Keratinocyte (primary cell): ENCODE measurements at regions not wholly inside any gene's neighbourhood (a gene's known extent, or its start where the extent isn't known, plus 50 kb on each side); places are given as distances from the start of the nearest gene placed in this dataset.

Experiments used
- DNase-seq: peaks from one replicate; pipeline ENCODE4 v3.0.0-alpha.2; 2011; ENCODE audit warnings: low read depth, missing footprints, low spot score
- FAIRE-seq: peaks from 2 replicates; lab custom pipeline; 2011; peaks lifted over from hg19 to GRCh38; lab: Jason Lieb, UNC
- H2AFZ ChIP-seq: 2 replicates; pipeline ENCODE4 v1.6.0; 2012; ENCODE audit warnings: low read length, control low read depth, inconsistent platforms; ENCODE audit not compliant: control insufficient read depth
- H3K27ac ChIP-seq: 2 replicates; pipeline ENCODE4 v1.5.1; 2011; ENCODE audit warnings: low read length; ENCODE audit not compliant: control insufficient read depth, insufficient read depth
- H3K27me3 ChIP-seq: 3 replicates; pipeline ENCODE4 v1.6.0; 2011; ENCODE audit warnings: low read length; ENCODE audit not compliant: control insufficient read depth, insufficient read depth; ENCODE audit errors: extremely low read depth
- H3K36me3 ChIP-seq, 2 experiments: 2 replicates in 1 of 2; 3 replicates in 1 of 2; pipeline ENCODE4 v1.5.1; 2011; ENCODE audit warnings: low read length in 2 of 2, mild to moderate bottlenecking in 1 of 2; ENCODE audit not compliant: control insufficient read depth in 2 of 2, insufficient read depth in 2 of 2; ENCODE audit errors: extremely low read depth in 1 of 2
- H3K4me1 ChIP-seq: 3 replicates; pipeline ENCODE4 v1.5.1; 2011; ENCODE audit warnings: low read length; ENCODE audit not compliant: control insufficient read depth, insufficient read depth; ENCODE audit errors: extremely low read depth
- H3K4me2 ChIP-seq: 3 replicates; pipeline ENCODE4 v1.6.0; 2011; ENCODE audit warnings: low read depth, low read length; ENCODE audit not compliant: control insufficient read depth, insufficient read depth; ENCODE audit errors: extremely low read depth
- H3K4me3 ChIP-seq, 3 experiments: fragments of 200-600 bp in 1 of 3; sonication (generic) in 1 of 3; 2 replicates in 2 of 3; 3 replicates in 1 of 3; pipeline ENCODE4 v1.5.1; 2011 to 2016; ENCODE audit warnings: low read length in 3 of 3, mild to moderate bottlenecking in 3 of 3, control low read depth in 2 of 3, inconsistent platforms in 1 of 3, low read depth in 1 of 3, mixed read lengths in 1 of 3, mixed run types in 1 of 3, moderate library complexity in 1 of 3; ENCODE audit not compliant: control insufficient read depth in 2 of 3, insufficient read depth in 2 of 3; ENCODE audit errors: extremely low read depth in 1 of 3
- H3K79me2 ChIP-seq: 2 replicates; pipeline ENCODE4 v1.6.0; 2012; ENCODE audit warnings: low read length; ENCODE audit not compliant: control insufficient read depth, insufficient read depth
- H3K9ac ChIP-seq: 3 replicates; pipeline ENCODE4 v1.6.0; 2011; ENCODE audit warnings: low read length; ENCODE audit not compliant: control insufficient read depth, insufficient read depth; ENCODE audit errors: extremely low read depth
- H3K9me1 ChIP-seq: 3 replicates; pipeline ENCODE4 v1.6.0; 2011; ENCODE audit warnings: low read length; ENCODE audit not compliant: control insufficient read depth, insufficient read depth; ENCODE audit errors: extremely low read depth
- H3K9me3 ChIP-seq: 2 replicates; pipeline ENCODE4 v1.5.1; 2012; ENCODE audit warnings: low read depth, low read length; ENCODE audit not compliant: control insufficient read depth
- H4K20me1 ChIP-seq: 3 replicates; pipeline ENCODE4 v1.6.0; 2011; ENCODE audit warnings: low read length; ENCODE audit not compliant: control insufficient read depth, insufficient read depth; ENCODE audit errors: extremely low read depth
- CTCF ChIP-seq, 3 experiments: IDR thresholded peaks in 1 of 3; conservative IDR thresholded peaks in 1 of 3; optimal IDR thresholded peaks in 1 of 3; 2 replicates in 2 of 3; 3 replicates in 1 of 3; pipeline versions ENCODE3 to v1.5.1; 2011; ENCODE audit warnings: low read length in 3 of 3, mild to moderate bottlenecking in 3 of 3, moderate library complexity in 2 of 3, control low read depth in 1 of 3, inconsistent platforms in 1 of 3; ENCODE audit not compliant: insufficient read depth in 2 of 3; ENCODE audit errors: extremely low read depth in 1 of 3
- EZH2 ChIP-seq: IDR thresholded peaks from one replicate; pipeline ENCODE4 v1.6.1; 2012; ENCODE audit warnings: inconsistent platforms, mild to moderate bottlenecking, low read length, moderate library complexity
- dilution Hi-C: fragments of 300-500 bp; cut with MboI; formaldehyde crosslinking; loops from one replicate; pipeline ENCODE4 v1.7.0; 2020; ENCODE audit warnings: low sequenced_read_pairs; ENCODE audit not compliant: extremely low pct_ligation_motif_present

- H2AFZ ChIP-seq, result no peak overlapping the region
- no peak overlapping the region for H3K27ac ChIP-seq
- dilution Hi-C loops, result no loop called here
- H3K36me3 ChIP-seq, result no peaks in the 10 kb centered on the region
- H3K4me2 ChIP-seq, result no peak overlapping the region
- H3K9me3 ChIP-seq, result no peaks in the 10 kb centered on the region
- H3K9me1 ChIP-seq, result no peaks in the 10 kb centered on the region
- no peaks in the 10 kb centered on the region for H3K79me2 ChIP-seq
- no peaks in the 10 kb centered on the region for H3K27me3 ChIP-seq
- H3K4me3 ChIP-seq, result no peak overlapping the region
- H3K4me1 ChIP-seq, result peaks cover 6% of the 10 kb centered on the region
- no peak for DNase-seq
- no peaks in the 10 kb centered on the region for H4K20me1 ChIP-seq
- TF ChIP-seq EZH2 (no peak), CTCF (optimal IDR thresholded peaks at IDR 0.05 in 1 of 3, IDR thresholded peaks at IDR 0.05 in 1 of 3, conservative IDR thresholded peaks at IDR 0.05 in 1 of 3; ENCODE audit: extremely low read depth in 1 of 3, insufficient read depth in 2 of 3, low read length in 3 of 3) (no peak)
- H3K9ac ChIP-seq, result no peak overlapping the region
- FAIRE-seq, result no peak
Measured at GRCh38 chr14:56044196-56044595, 74.0 kb upstream of the PELI2 start.

- no peaks in the 10 kb centered on the region for H3K9me1 ChIP-seq
- peaks cover 6% of the 10 kb centered on the region for H3K4me1 ChIP-seq
- no peaks in the 10 kb centered on the region for H3K9me3 ChIP-seq
- no peaks in the 10 kb centered on the region for H3K79me2 ChIP-seq
- no peaks in the 10 kb centered on the region for H3K36me3 ChIP-seq
- no peaks in the 10 kb centered on the region for H3K27me3 ChIP-seq
- FAIRE-seq (no peak), DNase-seq (no peak)
- no peak overlapping the region for H2AFZ ChIP-seq
- H3K4me2 ChIP-seq, result no peak overlapping the region
- H3K27ac ChIP-seq, result no peak overlapping the region
- H4K20me1 ChIP-seq, result no peaks in the 10 kb centered on the region
- no peak overlapping the region for H3K4me3 ChIP-seq
- no peak overlapping the region for H3K9ac ChIP-seq
- dilution Hi-C loops, result no loop called here
- TF ChIP-seq CTCF (optimal IDR thresholded peaks at IDR 0.05 in 1 of 3, IDR thresholded peaks at IDR 0.05 in 1 of 3, conservative IDR thresholded peaks at IDR 0.05 in 1 of 3; ENCODE audit: extremely low read depth in 1 of 3, insufficient read depth in 2 of 3, low read length in 3 of 3), result no peak
- no peak for TF ChIP-seq EZH2
Measured at GRCh38 chr14:56046546-56046945, 71.7 kb upstream of the PELI2 start.
